Kasumi-1 (cell line): ENCODE measurements at regions not wholly inside any gene's neighbourhood (a gene's known extent, or its start where the extent isn't known, plus 50 kb on each side); places are given as distances from the start of the nearest gene placed in this dataset.
"Not testable (repeated sequence)": the region's sequence is repeated elsewhere in the genome, so short reads cannot be mapped to it uniquely, and the experiment has no call there.

Experiments
- DNase-seq, 2 experiments: peaks; one replicate each; lab custom pipeline; 2025; lab: John Stamatoyannopoulos, UW

DNA sequence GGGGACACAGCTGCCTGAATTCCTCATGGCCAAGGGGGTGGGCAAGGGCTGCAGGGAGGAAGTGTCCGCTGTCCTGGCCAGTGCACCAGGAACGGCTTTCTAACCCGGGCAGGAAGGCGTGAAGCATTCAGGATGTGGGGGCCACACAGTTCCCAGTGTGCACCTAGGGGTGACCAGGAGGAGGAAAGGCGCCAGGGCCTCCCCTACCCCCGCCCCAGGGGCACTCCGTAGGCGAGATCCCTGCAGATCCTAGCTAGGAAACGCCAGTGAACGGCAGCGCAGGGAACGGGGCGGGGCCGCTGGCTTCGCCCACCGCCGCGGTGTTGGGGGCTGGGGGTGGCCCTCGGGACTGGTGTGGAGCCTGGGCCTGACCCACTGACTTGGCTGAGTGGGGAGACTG lies 199.6 kb downstream of the USP22 start:
- not testable (repeated sequence) for DNase-seq

DNA sequence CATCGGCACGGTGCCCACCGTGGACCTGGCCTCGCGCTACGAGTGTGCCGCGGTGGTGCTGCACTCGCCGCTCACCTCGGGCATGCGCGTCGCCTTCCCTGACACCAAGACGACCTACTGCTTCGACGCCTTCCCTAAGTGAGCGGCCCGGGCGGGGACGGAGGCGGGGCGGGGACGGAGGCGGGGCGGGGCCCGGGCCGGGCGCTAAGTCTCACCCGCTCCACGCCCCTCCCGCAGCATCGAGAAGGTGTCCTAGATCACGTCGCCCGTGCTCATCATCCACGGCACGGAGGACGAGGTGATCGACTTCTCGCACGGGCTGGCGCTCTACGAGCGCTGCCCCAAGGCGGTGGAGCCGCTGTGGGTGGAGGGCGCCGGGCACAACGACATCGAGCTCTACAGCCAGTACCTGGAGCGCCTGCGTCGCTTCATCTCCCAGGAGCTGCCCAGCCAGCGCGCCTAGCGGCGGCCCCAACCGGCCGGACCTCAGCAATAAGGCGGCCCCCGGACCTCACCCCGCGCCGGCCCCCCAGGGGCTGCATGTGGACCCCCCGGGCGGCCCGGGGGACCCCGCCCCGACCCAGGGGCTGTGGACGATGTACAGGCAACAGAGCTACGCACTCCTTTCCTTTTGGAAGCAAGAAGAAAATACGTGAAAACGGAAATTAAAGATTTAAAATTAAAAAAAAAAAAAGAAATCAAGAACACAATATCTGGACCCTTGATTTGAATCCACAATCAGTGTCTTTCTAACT lies 198.8 kb downstream of the USP22 start:
- not testable (repeated sequence) for DNase-seq

DNA sequence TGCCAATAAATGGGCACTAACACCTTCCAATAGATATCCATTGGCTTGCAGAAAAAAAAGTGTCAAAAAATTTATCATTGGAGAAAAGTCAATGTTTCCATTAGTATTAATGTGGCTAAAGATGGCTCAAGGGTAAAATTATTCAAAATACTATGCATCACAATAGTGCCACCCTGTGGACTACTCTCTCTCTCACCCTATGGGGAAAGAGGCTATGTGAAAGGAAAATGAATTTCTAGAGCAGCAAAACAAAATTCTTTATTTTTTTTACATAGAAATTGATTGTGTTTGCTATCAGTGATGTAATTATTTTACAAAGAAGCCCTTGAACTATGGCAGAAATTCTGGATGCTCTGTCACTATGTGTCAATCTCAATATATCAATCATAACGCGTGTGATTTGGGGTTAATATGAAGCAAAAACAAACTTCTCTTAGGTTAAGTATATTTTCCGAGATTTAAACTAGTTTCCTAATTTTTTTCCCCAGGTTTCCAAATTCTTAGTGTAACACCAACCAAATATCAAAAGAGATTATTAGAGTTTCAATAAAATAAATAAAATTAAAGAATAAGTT lies 193.9 kb downstream of the USP22 start:
- DNase-seq: not testable (repeated sequence)

DNA sequence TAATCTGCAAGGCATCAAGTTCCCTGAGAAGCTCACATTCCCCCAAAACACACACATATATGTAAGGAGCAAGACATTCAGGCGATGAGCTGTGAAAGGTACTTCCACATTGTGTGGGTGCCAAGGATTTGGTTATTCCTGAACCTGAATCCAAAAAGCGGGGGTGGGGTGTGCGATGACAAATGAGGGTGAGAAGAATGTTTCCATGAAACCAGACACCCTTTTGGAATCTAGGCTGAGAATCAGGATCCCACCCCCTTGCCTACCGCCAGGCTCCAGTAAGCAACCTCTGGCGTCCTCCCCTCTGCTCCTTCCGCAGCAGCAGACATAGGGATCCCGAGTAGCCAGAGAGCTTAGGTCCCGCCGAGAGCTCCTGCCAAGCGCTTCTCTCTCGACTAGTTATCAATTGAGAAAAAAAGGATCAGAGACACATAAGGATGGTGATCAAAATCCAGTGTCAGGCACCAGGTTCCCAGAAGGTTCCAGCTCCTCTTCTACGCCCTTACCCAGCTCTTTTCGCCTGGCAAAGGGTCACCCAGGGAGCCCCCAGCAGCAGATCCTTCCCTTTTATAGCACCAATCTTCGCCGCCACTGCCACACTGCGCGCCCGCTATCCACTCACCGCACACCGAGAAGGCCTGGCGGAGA lies 191.1 kb downstream of the USP22 start:
- not testable (repeated sequence) for DNase-seq

DNA sequence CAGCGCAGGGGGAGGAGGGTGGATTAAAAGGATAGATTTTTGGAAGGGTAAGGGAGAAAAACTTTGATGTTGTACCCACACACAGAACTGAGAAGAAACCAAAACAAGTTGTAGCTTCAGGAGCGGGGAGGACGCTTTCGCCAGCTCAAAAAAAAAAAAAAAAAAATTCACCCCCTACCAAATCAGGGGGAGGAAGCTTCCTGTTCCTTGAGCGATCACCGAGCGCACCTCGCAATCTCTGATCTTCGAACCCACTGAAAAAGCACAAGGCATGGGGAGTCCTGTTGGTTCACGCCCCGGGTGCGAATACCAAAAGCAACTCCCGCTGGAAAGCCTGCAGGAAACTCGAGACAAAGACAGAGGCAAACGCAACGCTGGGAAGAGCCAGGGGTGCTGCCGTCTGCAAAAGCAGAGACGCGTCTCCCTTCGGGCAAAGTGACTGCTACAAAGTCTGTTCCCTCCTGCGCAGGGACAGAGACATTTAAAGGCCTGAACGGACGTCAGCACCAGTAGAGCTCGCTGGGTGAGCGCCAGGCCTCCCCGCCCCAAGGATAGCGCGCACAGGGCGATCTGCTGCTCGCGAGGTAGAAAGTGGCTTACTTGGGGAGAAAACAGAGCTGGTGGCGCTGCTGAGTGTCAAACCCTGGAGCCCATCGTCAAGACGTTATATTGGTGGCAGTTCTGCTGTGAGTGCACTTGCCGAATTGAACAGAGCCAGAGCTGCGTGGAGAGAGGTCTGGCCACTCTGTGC lies 190.4 kb downstream of the USP22 start:
- no peak for DNase-seq

DNA sequence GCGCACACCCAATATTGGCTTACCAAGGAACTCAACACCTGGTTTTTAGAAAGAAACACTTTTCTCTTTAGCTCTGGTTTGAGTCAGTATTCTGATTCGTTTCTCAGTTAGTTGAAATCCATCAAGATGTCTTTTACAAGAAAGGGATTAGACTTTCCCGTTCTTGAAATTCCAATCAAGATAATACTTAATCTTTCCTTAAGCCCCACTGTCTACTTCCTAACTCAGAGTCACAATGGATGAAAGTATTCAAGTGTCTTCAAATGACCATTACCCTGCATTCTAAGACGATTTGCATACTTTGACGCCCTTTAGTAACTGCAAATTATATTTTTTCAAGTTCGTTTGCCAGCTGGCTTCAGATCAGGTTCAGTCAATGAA lies 189.8 kb downstream of the USP22 start:
- no peak for DNase-seq

DNA sequence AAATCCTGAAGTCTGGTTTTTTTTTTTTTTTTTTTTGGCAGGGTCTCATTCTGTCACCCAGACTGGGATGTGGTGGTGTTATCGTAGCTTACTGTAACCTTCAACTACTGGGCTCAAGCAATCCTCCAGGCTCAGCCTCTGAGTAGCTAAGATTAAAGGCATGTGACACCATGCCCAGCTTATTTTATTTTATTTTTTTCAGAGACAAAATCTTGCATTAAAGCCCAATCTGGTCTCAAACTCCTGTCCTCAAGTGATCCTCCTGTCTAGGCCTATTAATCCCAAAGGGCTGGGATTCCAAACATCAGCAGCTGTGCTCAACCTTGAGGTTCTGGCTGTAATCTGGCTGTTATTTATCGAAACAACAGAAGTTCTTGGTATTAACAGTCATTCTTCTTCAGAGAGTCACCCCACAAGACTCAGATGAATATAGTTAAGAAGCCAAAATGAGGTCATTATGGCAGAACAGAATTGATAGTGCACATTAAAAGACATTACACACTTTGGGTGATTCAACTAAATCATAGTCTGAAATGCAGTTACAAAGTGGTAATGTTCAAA lies 186.8 kb downstream of the USP22 start:
- not testable (repeated sequence) for DNase-seq

DNA sequence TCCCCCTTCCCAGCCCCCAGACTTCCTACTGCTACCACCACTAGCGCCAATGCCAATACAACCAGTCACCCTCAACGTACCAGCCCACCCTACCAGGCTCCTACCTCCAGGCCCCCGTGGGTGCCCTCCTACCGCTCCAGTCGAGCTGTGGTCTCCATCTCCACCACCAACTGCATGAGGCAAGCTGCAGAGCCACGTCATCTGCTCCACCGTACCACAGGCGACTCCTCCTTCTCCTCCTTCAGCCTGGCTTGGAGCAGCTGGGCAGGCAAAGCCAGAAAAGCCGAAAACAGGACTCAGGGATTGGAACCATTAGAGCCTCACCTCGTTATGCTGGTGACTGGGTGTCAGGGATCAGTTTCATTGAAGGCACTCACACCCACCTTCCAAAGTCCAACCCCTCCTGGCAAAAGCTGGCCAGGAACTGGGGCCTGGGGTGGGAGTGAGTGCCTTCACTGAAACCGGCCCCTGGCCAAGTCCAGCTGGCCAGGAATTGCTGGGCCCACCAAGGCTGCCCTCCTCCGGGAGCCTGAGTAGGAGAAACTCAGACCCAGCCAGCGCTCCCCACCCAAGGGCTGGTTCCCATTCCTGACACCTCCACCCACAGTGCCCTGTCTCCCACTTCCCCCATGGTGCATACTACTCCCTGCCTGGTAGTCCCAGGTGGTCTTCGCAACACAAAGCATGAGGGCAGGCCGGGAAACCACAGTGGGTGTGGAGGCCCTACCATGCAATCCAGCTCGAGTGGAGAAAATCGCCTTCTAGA lies 176.2 kb downstream of the USP22 start:
- not testable (repeated sequence) for DNase-seq

DNA sequence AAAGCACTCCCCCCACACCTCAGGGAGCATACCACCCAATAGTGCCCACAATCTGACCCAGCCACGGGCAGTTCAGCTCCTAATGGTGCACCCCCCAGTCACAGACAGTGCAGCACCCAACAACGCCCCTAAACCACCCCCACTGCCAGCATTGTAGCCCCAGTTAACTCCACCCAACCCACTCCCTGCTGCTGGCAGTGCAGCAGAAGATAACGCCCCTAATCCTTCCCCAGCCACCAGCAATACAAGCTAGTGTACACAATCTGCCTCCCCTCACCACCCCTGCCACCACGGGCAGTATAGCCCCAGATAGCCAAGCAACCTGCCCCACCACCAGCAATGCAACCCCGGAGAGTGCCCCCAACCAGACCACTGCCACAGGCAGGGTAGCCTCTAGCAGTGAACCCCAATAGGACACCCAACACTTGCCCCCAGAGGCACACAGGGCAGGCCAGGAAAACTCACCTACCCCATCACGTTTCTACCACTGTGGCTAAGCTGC lies 175.3 kb downstream of the USP22 start:
- not testable (repeated sequence) for DNase-seq

DNA sequence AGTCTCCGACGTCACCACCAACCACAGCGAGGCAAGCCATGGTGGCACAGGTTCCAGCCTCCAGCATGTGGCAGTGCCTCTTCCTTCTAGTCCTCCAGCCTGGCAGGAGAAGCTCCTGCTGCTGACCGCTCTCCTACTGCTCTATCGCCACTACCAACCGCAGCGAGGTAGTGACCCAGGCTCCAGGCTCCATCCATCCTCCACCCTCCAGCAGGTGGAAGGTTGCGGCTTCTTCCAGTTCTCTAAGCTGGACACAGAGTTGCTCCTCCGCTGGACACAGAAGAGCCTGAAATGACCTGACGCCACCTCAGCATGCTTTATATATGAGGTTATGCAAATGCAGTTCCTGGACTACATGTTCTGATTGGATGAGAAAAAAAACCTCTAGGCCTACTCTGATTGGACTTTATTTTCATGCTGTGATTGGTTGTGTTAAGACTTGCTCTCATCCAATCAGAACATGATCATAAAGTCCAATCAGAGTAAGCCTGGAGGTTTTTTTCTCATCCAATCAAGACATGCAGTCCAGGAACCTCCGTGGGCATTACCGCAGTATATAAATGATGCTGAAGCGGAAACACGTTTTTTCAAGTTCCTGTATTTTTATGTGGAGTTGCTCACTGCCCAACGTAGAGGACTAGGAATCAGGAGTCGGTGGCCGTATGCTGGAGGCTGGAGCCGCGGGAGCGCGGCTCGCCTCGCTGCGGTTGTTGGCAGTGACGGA lies 174.7 kb downstream of the USP22 start:
- not testable (repeated sequence) for DNase-seq

DNA sequence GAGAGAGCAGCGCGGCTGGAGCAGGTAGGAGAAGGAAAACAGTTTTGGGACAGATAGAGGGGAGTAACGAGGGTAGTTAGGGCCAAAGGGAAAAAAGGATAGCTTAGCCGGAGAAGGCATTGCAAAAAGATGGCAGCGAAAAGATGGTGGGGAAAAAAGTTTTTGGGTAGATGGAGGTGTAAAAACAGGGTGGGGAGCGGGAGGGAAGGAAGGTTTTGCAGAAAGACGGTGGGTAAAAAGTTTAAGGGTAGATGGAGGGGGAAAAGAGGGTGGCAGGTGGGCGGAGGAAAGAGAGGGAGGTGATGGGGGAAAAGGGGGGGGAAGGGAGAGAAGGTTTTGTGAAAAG lies 174.2 kb downstream of the USP22 start:
- DNase-seq: not testable (repeated sequence)

DNA sequence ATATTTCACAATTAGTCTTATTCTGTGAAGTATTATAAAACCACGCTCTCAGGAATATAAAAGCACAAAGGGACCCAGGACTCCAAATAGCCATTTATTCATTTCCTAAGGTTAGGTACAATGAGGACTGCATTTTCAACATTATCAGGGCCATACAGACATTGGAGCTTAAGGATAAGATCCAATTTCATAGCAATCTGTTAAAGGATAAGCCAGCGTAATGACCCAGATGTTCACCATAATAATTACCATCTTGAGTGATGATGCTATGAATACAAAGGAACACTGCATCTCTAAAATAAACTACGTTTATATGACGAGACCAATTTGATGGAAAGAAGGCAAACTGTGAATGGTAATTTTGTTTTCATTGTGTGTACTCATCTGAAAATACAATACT lies 169.6 kb downstream of the USP22 start:
- not testable (repeated sequence) for DNase-seq

DNA sequence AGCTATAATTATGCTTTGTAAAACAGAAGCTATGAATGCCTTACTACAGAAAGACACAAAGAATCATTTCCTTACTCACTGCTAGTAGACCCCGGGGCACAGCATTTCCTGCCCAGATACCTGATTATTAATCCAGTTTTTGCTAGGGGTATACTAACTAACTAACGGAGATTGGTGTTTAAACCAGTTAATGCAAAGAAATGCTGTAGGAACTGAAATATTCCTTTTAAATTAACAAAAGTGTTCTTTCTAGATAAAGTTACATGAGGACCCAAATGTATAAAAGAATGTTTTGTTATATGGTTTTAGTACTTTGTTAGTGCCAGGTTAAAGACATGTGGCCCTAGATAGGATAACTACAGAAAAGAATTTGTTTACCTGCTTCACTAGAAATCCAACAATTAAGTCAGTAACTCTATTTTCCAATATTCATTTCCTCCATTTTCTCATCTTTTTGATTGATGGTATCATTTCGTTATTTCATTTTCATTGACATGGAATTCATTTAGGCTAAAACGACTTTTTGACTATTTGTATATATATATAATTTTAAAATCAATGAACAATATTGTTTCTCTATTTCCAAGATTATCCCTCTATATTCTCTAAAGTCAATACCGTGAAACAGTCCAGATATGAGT lies 169.0 kb downstream of the USP22 start:
- not testable (repeated sequence) for DNase-seq

DNA sequence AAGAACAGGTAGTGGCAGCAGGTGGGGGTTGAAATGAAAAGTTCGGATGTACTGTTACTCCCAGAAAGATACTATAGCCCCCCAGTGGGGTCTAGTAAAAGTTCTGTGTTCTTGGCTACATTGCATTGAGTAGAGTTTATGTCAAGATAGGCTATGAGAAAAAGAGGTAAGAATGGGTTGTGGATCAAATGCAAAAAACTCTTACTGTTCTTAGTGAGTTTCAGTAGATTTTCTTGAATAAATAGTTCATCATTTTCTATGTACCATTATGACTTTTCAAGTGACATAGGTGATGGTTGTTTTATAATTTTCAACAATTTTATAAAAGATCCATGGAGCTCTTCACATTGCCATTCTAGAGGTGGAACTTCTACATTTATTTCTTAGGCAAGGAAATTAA lies 165.4 kb downstream of the USP22 start:
- DNase-seq: not testable (repeated sequence)

DNA sequence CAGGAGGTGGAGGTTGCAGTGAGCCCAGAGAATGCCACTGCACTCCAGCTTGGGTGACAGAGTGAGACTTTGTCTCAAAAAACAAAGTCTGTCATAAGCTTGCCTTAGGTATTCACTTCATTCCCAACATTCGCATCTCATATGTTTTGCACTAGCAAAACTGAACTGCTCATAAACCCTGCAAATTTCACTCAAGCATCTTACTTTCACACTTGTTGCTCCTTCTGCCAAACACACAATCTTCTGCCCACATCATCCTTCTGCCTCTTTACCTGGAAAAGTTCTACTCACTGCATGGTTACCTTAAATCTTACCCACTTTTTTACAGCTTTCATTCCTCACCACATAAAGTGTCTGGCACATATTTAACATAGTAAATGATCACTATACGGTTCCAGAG lies 152.5 kb downstream of the USP22 start:
- DNase-seq: no peak

DNA sequence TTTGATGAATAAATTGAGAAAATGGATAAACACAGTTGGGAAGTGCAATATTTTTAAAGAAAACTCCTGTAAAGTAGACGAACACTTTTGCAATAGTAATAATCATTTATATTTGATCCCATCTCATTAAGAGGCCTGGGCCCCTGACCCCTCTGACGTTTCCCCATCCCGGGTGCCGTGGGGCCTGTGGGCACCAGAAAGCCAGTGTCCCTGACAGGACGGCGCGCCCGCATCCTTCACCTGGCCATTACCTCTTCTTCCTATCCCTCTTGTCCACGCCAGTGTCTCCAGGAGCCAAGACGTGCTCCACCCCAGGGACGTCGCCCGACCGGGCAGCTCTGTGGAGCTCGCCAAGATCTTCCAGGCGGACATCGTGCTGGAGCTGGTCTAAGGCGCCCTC lies 147.4 kb downstream of the USP22 start:
- not testable (repeated sequence) for DNase-seq

DNA sequence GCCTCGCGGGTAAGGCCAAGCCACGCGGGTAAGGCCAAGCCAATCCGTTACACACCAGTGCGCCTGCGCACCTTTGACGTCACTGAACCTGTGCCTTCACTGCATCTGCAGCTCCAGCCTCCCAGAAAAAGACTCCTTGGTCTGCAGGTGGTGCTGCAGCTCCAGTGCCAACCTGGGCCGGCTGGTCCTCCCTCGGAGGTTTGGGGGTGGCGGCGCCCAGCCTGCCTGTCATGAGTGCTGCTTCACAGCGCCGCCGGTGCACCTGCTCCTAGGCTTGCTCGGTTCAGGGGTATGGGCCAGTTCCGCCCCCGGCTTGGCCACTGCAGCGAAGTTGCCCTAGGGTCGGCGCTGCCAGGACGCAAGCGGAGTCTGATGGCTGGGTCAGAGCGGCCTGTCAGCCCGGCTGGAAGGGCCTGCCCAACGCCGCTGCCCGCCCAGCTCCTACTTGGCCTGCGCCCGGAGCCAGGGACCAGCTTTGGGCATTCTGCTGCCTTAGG lies 146.6 kb downstream of the USP22 start:
- DNase-seq: no peak

DNA sequence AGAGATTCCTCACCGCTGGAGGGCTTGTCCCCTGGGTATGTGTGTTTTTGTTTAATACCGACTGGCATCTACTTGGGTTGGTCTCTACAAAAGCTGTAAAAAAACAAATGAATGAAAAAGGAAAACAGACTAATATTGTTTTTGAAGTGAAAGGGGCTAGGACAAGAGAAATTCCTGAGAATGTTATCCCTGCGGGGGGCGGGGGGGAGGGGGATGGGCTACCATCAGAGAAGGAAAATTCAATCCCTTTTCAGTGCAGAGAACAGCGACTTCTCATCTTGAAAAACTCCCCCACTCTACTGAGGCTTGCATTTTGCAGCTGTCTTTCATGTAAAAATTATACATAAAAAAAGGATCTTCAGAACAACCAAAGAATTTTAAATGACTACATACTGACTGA lies 144.1 kb downstream of the USP22 start:
- DNase-seq: not testable (repeated sequence)

DNA sequence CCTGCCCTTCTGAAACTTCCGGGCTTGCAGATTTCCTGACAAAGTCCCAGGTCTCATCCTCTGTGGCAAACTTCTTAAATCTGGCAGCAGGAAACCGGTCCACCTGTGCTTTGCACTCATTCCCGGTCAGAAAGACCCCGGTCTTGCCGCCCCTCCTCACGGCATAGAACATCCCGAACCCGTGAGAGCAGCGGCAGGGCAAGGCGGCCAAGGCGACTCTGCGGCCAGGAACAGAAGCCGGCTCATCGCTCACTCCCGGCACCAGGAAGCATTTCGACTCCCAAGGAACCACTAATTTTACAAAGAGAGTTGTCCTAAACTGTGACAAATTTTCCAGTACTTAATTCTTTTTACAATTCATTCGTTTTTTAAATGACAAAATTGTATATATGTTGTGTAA lies 140.3 kb downstream of the USP22 start:
- DNase-seq: not testable (repeated sequence)

DNA sequence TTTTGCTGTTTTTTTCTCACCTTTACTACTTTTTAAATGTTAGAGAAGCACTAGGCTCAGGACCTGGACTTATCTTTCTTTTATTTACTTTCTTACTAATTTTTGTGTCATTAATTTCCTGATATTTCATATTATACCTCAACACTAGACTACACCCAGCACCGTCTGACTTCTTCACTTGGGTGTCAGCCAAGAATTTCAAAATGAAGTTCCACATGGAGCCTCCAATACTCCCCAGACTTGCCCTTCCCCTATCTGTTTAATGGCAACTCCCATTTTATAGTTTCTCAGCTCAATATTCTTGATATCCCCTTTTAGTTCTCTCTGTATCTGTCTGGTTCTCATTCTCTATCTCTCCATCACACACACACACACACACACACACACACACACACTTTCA lies 139.3 kb downstream of the USP22 start:
- DNase-seq: not testable (repeated sequence)
